Fibroblast of peridontal ligament (primary cell): ENCODE measurements at regions not wholly inside any gene's neighbourhood (a gene's known extent, or its start where the extent isn't known, plus 50 kb on each side); places are given as distances from the start of the nearest gene placed in this dataset.

Experiments
- DNase-seq: peaks from one replicate; pipeline ENCODE4 v3.0.0-alpha.2; 2010; ENCODE audit errors: extremely low read depth

GRCh38 chr9:29668732-29669131 is 2095.5 kb upstream of the C9orf72 start:
- DNase-seq: no peak

- DNase-seq: no peak
Observed at GRCh38 chr9:29669613-29670012, 2096.3 kb upstream of the C9orf72 start.

DNA sequence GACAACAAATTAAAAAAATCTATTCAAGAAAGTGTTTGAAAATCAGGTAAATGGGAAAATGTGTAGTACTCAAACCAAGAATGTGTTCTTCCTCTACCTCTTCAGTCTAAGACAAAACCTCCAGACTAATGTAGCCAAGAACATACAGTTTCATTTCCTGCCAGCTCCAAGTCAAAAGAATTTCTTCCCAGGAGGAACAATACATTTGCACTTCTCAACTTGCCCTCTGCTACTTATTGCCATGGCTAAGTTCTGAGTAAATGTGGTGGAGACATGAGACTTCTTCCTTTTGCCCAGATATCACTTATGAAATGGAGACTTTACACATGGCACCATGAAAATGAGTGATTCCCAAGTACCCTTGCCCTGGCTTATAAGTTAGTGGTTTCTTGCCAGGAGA is 2112.2 kb upstream of the C9orf72 start:
- DNase-seq: no peak

- DNase-seq: no peak
Observed at GRCh38 chr9:29691145-29691544, 2117.9 kb upstream of the C9orf72 start.

DNA sequence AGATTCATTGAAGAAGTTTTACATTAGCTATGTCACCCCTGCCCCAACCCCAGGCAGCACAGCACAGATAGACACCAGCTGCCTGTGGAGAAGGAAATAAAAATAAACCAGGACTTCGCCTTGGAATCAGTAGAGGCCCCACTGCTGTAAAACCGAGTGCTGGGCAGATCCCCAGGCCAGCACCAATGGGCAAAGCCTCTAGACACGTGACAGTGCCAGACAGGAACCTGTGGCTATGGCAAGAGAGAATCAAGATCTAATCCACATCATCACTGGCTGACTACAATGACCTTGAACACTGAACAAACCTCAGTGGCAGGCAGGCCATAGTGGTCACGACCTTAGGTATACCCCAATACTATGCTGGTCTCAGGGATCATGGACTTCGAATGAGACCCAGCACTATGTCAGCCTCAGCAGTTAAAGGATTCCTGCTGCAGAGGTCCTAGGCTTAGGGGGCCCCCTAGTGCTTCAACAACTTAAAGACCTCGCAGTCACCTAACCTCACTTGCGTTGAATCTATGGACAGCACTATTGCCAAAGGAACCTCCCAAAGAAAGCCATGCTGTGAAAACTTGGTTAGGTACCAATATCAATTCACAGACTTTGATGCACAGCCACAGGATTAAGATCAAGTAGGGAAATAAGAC is 2118.6 kb upstream of the C9orf72 start:
- no peak for DNase-seq

DNA sequence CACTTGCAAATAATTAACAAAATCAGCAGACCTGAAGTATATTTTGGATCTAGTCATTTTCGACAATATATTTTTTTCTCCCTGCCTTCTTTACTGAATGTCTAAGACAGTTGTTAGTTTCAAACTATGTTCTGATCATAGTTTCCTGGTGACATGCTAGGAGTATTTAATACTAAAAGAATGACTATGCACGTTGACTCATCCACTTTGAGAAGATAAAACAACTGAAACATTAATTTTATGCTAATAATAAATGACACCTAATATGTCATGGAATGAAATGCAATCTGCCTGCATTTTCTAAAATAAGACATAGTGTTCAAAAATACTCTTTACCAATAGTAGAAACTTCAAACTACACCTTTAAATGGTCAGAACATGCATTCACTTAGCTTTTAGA is 2123.7 kb upstream of the C9orf72 start:
- DNase-seq: no peak

DNA sequence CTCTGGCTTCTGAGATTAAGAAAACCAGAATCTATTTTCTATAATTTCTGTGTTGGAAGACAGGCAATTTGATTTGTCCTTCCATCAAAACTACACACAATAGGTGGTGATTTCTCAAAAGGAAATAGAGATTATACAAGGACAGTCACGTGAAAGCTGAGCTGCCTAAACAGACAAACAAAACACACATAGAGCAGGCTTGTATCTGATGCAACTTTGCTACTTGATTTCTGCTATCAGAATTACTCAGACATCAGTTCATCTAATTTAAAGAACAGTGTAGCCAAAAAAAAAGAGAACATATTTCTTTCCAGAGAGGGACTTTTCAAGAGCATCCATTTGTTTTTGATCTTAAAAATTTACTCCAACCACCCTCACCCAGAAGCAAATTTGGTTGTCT is 2128.3 kb upstream of the C9orf72 start:
- DNase-seq: no peak

DNA sequence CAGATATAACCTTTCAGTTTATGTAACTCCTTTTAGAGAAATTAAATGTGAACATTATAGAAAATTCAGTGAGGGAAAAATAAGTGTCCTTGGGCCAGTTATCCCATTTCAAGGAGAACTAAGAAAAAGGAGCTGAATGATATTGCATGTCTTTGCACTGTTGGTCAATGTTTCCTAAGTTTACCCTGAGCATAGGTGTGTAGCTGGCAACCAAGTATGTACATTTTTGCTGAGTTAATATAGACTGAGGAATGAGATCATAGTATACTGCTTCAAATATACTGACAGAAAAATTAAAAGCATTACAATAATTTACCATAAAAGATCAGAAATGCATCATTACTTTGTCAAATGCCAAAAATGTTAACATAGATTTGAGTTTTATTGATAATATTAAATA is 2128.7 kb upstream of the C9orf72 start:
- DNase-seq: no peak

- DNase-seq: no peak
Observed at GRCh38 chr9:29714860-29715259, 2141.6 kb upstream of the C9orf72 start.

GRCh38 chr9:29717631-29718030 is 2144.3 kb upstream of the C9orf72 start:
- DNase-seq: no peak

DNA sequence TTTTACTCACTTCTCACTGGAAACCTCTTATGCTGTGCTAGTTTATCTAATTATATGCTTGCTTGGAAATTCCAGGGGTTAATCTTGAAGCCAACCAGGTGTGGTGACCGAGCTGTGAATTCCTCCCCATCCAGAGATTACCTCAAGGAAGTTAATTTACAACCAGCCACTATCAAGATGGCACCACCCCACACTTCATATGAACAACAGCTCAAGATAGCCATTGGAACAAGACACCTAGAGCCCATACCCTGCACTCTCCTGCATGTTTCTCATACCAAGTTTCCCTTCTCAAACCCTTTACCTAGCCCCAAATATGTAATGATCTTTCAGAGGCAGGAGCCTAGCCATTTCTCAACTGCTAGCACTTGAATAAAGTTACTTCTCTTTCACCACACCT is 2156.9 kb upstream of the C9orf72 start:
- no peak for DNase-seq

- DNase-seq: no peak
Observed at GRCh38 chr9:29740518-29740917, 2167.2 kb upstream of the C9orf72 start.

DNA sequence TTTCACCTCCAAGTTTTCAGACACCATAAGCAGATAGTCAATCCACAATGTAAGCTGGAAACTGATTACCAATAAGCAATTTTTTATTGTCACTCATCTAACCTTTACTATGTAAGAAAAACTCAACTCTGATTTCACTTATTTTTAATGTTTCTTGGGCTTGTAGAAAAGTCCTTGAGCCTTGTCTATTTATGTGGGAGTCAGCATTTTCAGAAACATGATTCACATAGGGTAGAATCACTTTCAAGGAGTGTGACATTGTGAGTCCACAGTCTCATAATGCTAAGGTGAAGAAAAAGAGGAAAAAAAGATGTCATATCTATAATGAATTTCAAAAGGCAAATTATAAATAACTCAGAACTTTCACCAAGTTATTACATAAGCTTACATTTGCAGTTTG is 2167.9 kb upstream of the C9orf72 start:
- no peak for DNase-seq

GRCh38 chr9:29750062-29750461 is 2176.8 kb upstream of the C9orf72 start:
- no peak for DNase-seq

- no peak for DNase-seq
Observed at GRCh38 chr9:29751226-29751625, 2177.9 kb upstream of the C9orf72 start.

DNA sequence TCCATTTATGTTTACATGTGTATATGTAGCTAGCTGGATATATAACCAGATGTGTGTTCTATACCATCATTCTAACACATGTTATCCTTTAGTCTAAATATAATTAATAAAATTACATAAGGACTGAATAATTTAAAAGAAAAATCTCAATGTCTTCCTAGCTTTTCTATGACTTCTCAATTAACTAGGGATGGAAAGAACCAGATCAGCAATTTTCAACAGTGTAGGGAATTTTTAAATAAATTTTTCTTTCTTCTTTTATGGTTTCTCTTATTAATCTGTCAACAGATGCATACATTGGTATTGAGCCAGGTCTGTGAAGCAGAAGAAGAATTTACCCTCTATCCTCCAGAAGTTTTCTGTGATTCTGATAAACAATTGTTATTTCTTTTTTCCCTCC is 2180.4 kb upstream of the C9orf72 start:
- no peak for DNase-seq

DNA sequence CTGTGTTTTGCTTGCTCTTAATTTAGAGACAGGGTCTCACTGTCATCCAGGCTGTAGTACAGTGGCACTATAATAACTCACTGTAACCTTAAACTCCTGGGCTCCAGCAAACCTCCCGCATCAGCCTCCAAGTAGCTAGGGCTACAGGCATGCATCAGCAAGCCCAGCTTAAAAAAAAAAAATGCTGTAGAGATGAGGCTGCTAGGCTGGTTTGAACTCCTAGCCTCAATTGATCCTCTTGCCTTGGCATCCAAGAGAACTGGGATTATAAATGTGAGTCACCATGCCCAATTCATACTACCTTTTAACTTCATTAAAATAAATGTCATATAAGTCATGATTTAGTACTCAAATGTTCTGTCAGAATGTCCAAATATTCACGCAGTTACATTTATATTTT is 2195.7 kb upstream of the C9orf72 start:
- DNase-seq: no peak

GRCh38 chr9:29773676-29774075 is 2200.4 kb upstream of the C9orf72 start:
- no peak for DNase-seq

- DNase-seq: no peak
Observed at GRCh38 chr9:29775491-29775890, 2202.2 kb upstream of the C9orf72 start.

GRCh38 chr9:29778281-29778849 is 2205.1 kb upstream of the C9orf72 start:
- no peak for DNase-seq

DNA sequence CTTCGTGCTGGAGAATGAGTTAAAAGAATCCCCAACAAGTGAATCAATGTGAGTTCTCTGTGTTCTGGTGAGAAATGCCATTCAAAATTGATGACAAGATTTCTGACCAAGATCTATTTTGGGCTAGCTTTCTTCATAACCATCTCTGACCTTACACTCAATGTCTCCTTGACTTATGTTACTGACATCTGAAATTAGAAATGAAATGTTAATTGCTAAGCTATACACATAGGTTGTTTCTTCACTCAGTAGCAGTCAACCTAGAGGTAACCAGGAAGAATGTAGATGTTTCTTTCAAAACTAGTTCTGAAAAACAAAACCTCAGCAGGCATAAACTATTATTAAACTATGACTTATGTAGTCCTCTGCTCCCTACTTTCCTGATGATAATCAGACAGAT is 2220.7 kb upstream of the C9orf72 start:
- no peak for DNase-seq

DNA sequence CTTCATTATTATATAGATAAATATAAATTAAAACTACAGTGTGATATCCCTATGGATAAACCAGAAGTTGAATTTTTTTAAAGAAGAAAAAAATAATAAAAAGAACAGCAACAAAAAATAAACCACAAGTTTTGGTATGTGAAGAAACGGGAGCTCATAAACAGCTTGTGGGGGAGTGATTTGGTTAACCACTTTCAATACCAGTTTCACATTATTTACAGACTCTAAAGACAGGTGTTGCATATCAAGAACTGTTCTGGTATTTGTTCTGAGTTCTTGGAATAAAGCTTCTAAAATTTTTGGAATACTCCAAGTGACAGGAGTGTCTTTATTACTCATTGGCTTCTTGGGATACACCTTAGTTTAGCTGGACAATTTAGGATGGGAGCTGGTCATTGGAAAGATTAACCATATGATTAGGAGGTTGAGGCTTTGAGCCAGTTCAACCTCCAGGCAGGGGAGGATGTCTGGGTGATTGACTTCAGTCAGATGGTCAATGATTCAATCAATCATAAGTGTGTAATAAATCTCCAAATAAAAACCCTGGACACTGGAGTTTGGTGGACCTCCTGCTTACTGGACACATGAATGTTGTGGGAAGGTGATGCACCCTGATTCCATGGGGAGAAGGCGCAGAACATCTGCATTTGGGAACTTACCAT is 2223.1 kb upstream of the C9orf72 start:
- DNase-seq: no peak

- no peak for DNase-seq
Observed at GRCh38 chr9:29798599-29798998, 2225.3 kb upstream of the C9orf72 start.

GRCh38 chr9:29799227-29799626 is 2225.9 kb upstream of the C9orf72 start:
- DNase-seq: no peak
